NCI-H1436 treated with DMSO at 0.1 percent for 48 hours (cell line): ENCODE measurements at regions not wholly inside any gene's neighbourhood (a gene's known extent, or its start where the extent isn't known, plus 50 kb on each side); places are given as distances from the start of the nearest gene placed in this dataset.
A peak's percentile ranks its signal among the peaks of the same experiment; 100 is the strongest.

Experiments used
- DNase-seq: peaks from one replicate; lab custom pipeline; 2025; lab: John Stamatoyannopoulos, UW

GRCh38 chr10:78905015-78905956, 163.5 kb upstream of the ZMIZ1 start:
- no peak for DNase-seq

- no peak for DNase-seq
Measured at GRCh38 chr10:78905957-78906308, 162.8 kb upstream of the ZMIZ1 start.

GRCh38 chr10:78906734-78907390, 161.9 kb upstream of the ZMIZ1 start:
- DNase-seq, result no peak

- DNase-seq, result no peak
Measured at GRCh38 chr10:78907551-78908211, 161.1 kb upstream of the ZMIZ1 start.

GRCh38 chr10:78909221-78909620, 159.5 kb upstream of the ZMIZ1 start:
- DNase-seq, result no peak

GRCh38 chr10:78910021-78910420, 158.7 kb upstream of the ZMIZ1 start:
- DNase-seq, result no peak

- no peak for DNase-seq
Measured at GRCh38 chr10:78910476-78910875, 158.3 kb upstream of the ZMIZ1 start.

- no peak for DNase-seq
Measured at GRCh38 chr10:78910886-78911285, 157.9 kb upstream of the ZMIZ1 start.

GRCh38 chr10:78911533-78912340, 157.0 kb upstream of the ZMIZ1 start:
- DNase-seq, result no peak

- DNase-seq, result no peak
Measured at GRCh38 chr10:78912361-78913218, 156.2 kb upstream of the ZMIZ1 start.

GRCh38 chr10:78913219-78914059, 155.3 kb upstream of the ZMIZ1 start:
- DNase-seq, result peak; percentile 89

- no peak for DNase-seq
Measured at GRCh38 chr10:78914060-78914378, 154.7 kb upstream of the ZMIZ1 start.

- no peak for DNase-seq
Measured at GRCh38 chr10:78914502-78915189, 154.1 kb upstream of the ZMIZ1 start.

- DNase-seq, result no peak
Measured at GRCh38 chr10:78915190-78915518, 153.6 kb upstream of the ZMIZ1 start.

- no peak for DNase-seq
Measured at GRCh38 chr10:78916227-78916626, 152.5 kb upstream of the ZMIZ1 start.

- DNase-seq, result no peak
Measured at GRCh38 chr10:78919181-78919966, 149.4 kb upstream of the ZMIZ1 start.

- no peak for DNase-seq
Measured at GRCh38 chr10:78920011-78920410, 148.8 kb upstream of the ZMIZ1 start.

GRCh38 chr10:78921895-78922294, 146.9 kb upstream of the ZMIZ1 start:
- DNase-seq, result no peak
